Pancreas (tissue), 10 donors: ENCODE measurements at regions not wholly inside any gene's neighbourhood (a gene's known extent, or its start where the extent isn't known, plus 50 kb on each side); places are given as distances from the start of the nearest gene placed in this dataset.

Source experiments
- ATAC-seq, 4 donors: fragments of 200-7000 bp; cut with Tn5 transposase; one replicate each; pipeline versions ENCODE4 v1.8.0 to v1.9.1; 2020; ENCODE audit warnings: mild to moderate bottlenecking in 4 of 4, moderate library complexity in 4 of 4
- DNase-seq, 6 donors: peaks; one replicate each; pipeline ENCODE4 v3.0.0-alpha.2; 2020
- FAIRE-seq: peaks from 2 replicates; lab custom pipeline; 2012; peaks lifted over from hg19 to GRCh38; lab: Jason Lieb, UNC
- H3K27ac ChIP-seq, 4 donors: fragments of 200-600 bp; sonication (generic); 1 replicate in 3 of 4; 2 replicates in 1 of 4; pipeline versions ENCODE4 v1.5.0 to v1.8.0; 2020
- H3K27me3 ChIP-seq, 4 donors: fragments of 200-600 bp; one replicate each; pipeline ENCODE4 v1.8.0; 2021
- H3K36me3 ChIP-seq, 3 donors: fragments of 200-600 bp; sonication (generic) in 1 of 3; one replicate each; pipeline versions ENCODE4 v1.5.0 to v1.8.0; 2020 to 2021
- H3K4me1 ChIP-seq, 3 donors: fragments of 200-600 bp; one replicate each; pipeline ENCODE4 v1.8.0; 2021
- H3K4me3 ChIP-seq, 4 donors: fragments of 200-600 bp; sonication (generic) in 2 of 4; one replicate each; pipeline versions ENCODE4 v1.5.0 to v1.8.0; 2020 to 2021
- H3K9me3 ChIP-seq, 4 donors: fragments of 200-600 bp; one replicate each; pipeline ENCODE4 v1.8.0; 2021
- WGBS, 2 donors: extraction: QIAGEN DNeasy Blood & Tissue Kit; methylation state at CpG; one replicate each; pipeline ENCODE4 v1.1.7; 2013; 5-methylcytosine and 5-hydroxymethylcytosine counted together
- intact Hi-C, 3 donors: fragments of 100-400 bp; cut with DNase I; formaldehyde crosslinking; loops; one replicate each; pipeline versions ENCODE4 v1.11.1 to v1.14.2; 2022
- TF ChIP-seq, protein P1 (sequence below), 4 donors: fragments of 200-600 bp; sonication (generic) in 3 of 4; IDR thresholded peaks; one replicate each; pipeline versions ENCODE4 v1.5.0 to v1.8.0; 2021; ENCODE audit warnings: antibody characterized with exemption in 4 of 4
- donor health status: healthy with polysubstance abuse.
- donor health status: DM: no; HTN: no; CAD: no; lungs with moderate emphysema.
- donor health status: DM: no; HTN: no; CAD: no.
- donor health status: control.
- donor health status: control.
- donor health status: Bipolar disorder and iron deficiency.
- donor health status: DM: yes; HTN: yes; CAD: no.
- donor health status: DM: no; HTN: no; CAD: no.
- donor health status: DM: no; HTN: no; CAD: no.
- donor health status: DM: yes; HTN: yes; CAD: no.

DNA sequence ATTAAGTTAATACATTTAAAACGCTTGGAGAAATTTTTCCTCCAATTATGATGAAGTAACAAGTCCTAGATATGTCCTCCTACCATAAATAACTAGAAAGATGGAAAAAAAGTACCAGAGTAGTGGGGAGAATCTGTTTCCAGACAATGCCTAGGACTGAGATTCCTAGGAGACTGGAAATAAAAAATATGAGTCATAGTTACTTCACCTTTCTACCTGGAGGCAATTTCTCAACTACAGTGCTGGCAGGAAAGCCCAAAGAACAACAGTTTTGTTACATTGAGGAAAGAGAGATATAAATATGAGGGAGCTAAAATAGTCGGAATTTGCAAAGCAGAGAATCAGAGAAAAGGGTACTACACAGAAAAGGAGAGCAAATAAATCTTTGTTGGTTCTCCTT lies 202.1 kb upstream of the ARHGAP42 start:
- no peak overlapping the region for H3K27ac ChIP-seq
- DNase-seq (no peak), FAIRE-seq (no peak), ATAC-seq (no peak)
- H3K4me3 ChIP-seq, result no peak overlapping the region
- H3K9me3 ChIP-seq, result no peaks in the 10 kb centered on the region
- H3K36me3 ChIP-seq, result no peaks in the 10 kb centered on the region
- 47 to 53% methylated on average over 2 of the region's 2 CpGs for WGBS, 2 donors
- TF ChIP-seq, protein P1, sequence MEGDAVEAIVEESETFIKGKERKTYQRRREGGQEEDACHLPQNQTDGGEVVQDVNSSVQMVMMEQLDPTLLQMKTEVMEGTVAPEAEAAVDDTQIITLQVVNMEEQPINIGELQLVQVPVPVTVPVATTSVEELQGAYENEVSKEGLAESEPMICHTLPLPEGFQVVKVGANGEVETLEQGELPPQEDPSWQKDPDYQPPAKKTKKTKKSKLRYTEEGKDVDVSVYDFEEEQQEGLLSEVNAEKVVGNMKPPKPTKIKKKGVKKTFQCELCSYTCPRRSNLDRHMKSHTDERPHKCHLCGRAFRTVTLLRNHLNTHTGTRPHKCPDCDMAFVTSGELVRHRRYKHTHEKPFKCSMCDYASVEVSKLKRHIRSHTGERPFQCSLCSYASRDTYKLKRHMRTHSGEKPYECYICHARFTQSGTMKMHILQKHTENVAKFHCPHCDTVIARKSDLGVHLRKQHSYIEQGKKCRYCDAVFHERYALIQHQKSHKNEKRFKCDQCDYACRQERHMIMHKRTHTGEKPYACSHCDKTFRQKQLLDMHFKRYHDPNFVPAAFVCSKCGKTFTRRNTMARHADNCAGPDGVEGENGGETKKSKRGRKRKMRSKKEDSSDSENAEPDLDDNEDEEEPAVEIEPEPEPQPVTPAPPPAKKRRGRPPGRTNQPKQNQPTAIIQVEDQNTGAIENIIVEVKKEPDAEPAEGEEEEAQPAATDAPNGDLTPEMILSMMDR (IDR thresholded peaks at IDR 0.05), result no peak
- peaks cover 0 to 5% (median 0%) of the 10 kb centered on the region in 4 donors for H3K27me3 ChIP-seq
- no peaks in the 10 kb centered on the region for H3K4me1 ChIP-seq
- intact Hi-C loops, result no loop called here

DNA sequence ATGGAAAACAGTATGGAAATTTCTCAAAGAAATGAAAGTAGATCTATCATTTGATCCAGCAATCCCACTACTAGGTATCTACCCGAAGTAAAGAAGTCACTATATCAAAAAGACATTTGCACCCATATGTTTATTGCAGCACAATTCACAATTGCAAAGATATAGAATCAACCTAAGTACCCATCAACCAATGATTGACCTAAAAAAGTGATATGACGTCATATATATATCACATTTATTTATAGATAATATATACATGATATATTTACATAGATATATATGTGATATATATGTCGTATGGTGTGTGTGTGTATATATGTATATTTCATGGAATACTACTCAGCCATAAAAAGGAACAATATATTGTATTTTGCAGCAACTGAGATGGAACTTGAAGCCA lies 188.3 kb upstream of the ARHGAP42 start:
- ATAC-seq (no peak), FAIRE-seq (no peak), DNase-seq (no peak)
- Histone ChIP-seq H3K4me1 (no peaks in the 10 kb centered on the region), H3K27me3 (no peaks in the 10 kb centered on the region), H3K27ac (no peak overlapping the region), H3K9me3 (no peaks in the 10 kb centered on the region), H3K36me3 (no peaks in the 10 kb centered on the region), H3K4me3 (no peak overlapping the region)
- WGBS, 2 donors, result 55 to 74% methylated on average over 3 of the region's 3 CpGs
- TF ChIP-seq, protein P1 (IDR thresholded peaks at IDR 0.05), result no peak
- intact Hi-C loops, result no loop called here

DNA sequence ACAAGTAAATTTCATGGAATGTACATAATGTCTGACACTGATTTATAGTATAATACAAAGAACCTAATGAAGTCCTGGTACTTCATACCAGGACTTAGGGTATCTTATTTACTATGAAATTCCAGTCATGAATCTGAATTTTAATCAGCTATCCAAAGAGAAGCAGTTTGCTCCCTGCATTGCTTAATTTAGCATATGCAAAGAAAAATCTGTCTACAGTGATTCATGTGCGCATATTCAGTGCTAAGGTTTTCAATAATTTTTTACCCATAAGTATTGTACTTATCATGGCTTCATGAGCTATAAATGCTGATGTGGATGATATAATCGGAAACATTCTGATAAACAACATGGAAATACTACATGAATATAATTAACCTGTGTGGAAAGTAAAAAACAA lies 185.6 kb upstream of the ARHGAP42 start:
- no peak for FAIRE-seq

DNA sequence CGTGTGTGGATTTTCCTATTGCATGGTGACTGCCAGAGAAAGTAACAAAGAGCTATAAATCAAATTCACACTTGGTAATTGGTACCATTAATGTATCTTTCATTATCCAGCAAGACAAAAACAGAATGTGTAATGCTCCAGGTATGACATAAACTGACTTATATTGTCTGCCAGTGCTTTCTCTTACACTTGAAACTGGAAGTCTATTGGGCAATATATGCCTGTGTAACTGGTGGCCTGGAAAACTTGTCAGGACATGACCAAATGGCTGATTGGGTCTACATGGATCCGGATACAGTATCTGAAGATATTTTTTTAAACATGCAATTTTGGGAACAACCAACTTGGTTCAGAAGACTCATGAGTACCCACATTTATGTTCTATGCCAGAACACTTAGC lies 174.6 kb upstream of the ARHGAP42 start:
- TF ChIP-seq, protein P1 (IDR thresholded peaks at IDR 0.05), result no peak
- H3K4me3 ChIP-seq, result no peak overlapping the region
- H3K27me3 ChIP-seq, result no peaks in the 10 kb centered on the region
- FAIRE-seq (no peak), ATAC-seq (no peak), DNase-seq (no peak)
- no peaks in the 10 kb centered on the region for H3K9me3 ChIP-seq
- WGBS, 2 donors, result 62 to 78% methylated on average over 2 of the region's 2 CpGs
- intact Hi-C loops, result no loop called here
- no peaks in the 10 kb centered on the region for H3K36me3 ChIP-seq
- no peak overlapping the region for H3K27ac ChIP-seq
- no peaks in the 10 kb centered on the region for H3K4me1 ChIP-seq

More for the DNA sequence above, 185.6 kb upstream of the ARHGAP42 start:
- no peaks in the 10 kb centered on the region for H3K36me3 ChIP-seq
- H3K27me3 ChIP-seq, result no peaks in the 10 kb centered on the region
- 77 to 79% methylated on average over 2 of the region's 2 CpGs for WGBS, 2 donors
- H3K4me1 ChIP-seq, result no peaks in the 10 kb centered on the region
- no peak overlapping the region for H3K4me3 ChIP-seq
- intact Hi-C loops, result no loop called here
- no peak overlapping the region for H3K27ac ChIP-seq
- TF ChIP-seq, protein P1 (IDR thresholded peaks at IDR 0.05), result no peak
- ATAC-seq (no peak), DNase-seq (no peak)
- no peaks in the 10 kb centered on the region for H3K9me3 ChIP-seq

DNA sequence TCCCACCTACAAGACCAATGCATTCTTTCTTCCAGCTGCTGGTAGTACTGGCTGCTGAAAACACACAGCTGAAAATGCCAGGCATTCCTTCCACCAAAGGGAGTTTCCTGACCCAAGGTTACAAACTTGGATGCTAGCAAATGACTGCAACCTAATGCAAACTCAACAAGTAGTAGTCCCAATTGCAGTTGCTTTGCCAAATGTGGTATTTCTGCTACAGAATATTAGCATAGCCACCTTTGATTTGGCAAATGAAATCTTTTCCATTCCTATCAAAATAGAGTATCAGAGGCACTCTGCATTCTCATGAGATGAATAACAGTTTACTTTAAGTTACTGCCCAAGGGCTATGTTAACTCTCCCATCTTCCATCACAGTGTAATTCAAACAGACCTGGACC lies 172.0 kb upstream of the ARHGAP42 start:
- ATAC-seq (peak in 1 of 4 donors; percentile 60), FAIRE-seq (no peak), DNase-seq (no peak)
- TF ChIP-seq, protein P1 (IDR thresholded peaks at IDR 0.05), result no peak
- Histone ChIP-seq H3K27me3 (no peaks in the 10 kb centered on the region), H3K4me3 (no peak overlapping the region), H3K27ac (no peak overlapping the region), H3K9me3 (no peaks in the 10 kb centered on the region), H3K4me1 (no peaks in the 10 kb centered on the region), H3K36me3 (no peaks in the 10 kb centered on the region)
- intact Hi-C loops, result no loop called here
